Urothelium cell line (cell line): ENCODE measurements at regions not wholly inside any gene's neighbourhood (a gene's known extent, or its start where the extent isn't known, plus 50 kb on each side); places are given as distances from the start of the nearest gene placed in this dataset.
A peak's percentile ranks its signal among the peaks of the same experiment; 100 is the strongest.

Source experiments
- DNase-seq: peaks from one replicate; pipeline ENCODE4 v3.0.0; 2011; ENCODE audit warnings: low spot score, mixed read lengths
- FAIRE-seq: peaks from 2 replicates; lab custom pipeline; 2011; peaks lifted over from hg19 to GRCh38; lab: Jason Lieb, UNC

GRCh38 chr12:85568395-85569103, 267.7 kb downstream of the RASSF9 start:
- FAIRE-seq (no peak), DNase-seq (peak; percentile 18)

GRCh38 chr12:85569261-85569660, 266.9 kb downstream of the RASSF9 start:
- DNase-seq, result no peak
- no peak for FAIRE-seq

GRCh38 chr12:85572956-85573355, 263.3 kb downstream of the RASSF9 start:
- FAIRE-seq, result no peak
- DNase-seq, result no peak

GRCh38 chr12:85573635-85574214, 262.5 kb downstream of the RASSF9 start:
- no peak for FAIRE-seq
- no peak for DNase-seq

GRCh38 chr12:85574291-85574690, 261.9 kb downstream of the RASSF9 start:
- DNase-seq, result no peak
- FAIRE-seq, result no peak

- DNase-seq (peak; percentile 32), FAIRE-seq (no peak)
Observed at GRCh38 chr12:85575120-85576096, 260.8 kb downstream of the RASSF9 start.

- DNase-seq (no peak), FAIRE-seq (no peak)
Observed at GRCh38 chr12:85580562-85581168, 255.5 kb downstream of the RASSF9 start.

GRCh38 chr12:85587158-85587557, 249.1 kb downstream of the RASSF9 start:
- DNase-seq (no peak), FAIRE-seq (no peak)

GRCh38 chr12:85588221-85588620, 248.0 kb downstream of the RASSF9 start:
- DNase-seq (no peak), FAIRE-seq (no peak)

- DNase-seq, result no peak
- no peak for FAIRE-seq
Observed at GRCh38 chr12:85600841-85601240, 235.4 kb downstream of the RASSF9 start.

- no peak for DNase-seq
- no peak for FAIRE-seq
Observed at GRCh38 chr12:85603556-85603955, 232.7 kb downstream of the RASSF9 start.

GRCh38 chr12:85606455-85606854, 229.8 kb downstream of the RASSF9 start:
- DNase-seq, result no peak
- FAIRE-seq, result no peak

- no peak for FAIRE-seq
Observed at GRCh38 chr12:85609778-85610177, 226.4 kb downstream of the RASSF9 start.

GRCh38 chr12:85610194-85610593, 226.0 kb downstream of the RASSF9 start:
- DNase-seq, result no peak
- FAIRE-seq, result no peak

More at GRCh38 chr12:85609778-85610177, 226.4 kb downstream of the RASSF9 start:
- DNase-seq, result no peak

- no peak for FAIRE-seq
Observed at GRCh38 chr12:85616201-85616600, 220.0 kb downstream of the RASSF9 start.

GRCh38 chr12:85617307-85618091, 218.7 kb downstream of the RASSF9 start:
- no peak for FAIRE-seq
- no peak for DNase-seq

More at GRCh38 chr12:85616201-85616600, 220.0 kb downstream of the RASSF9 start:
- DNase-seq, result no peak

GRCh38 chr12:85621041-85621440, 215.2 kb downstream of the RASSF9 start:
- FAIRE-seq (no peak), DNase-seq (no peak)

- FAIRE-seq (no peak), DNase-seq (no peak)
Observed at GRCh38 chr12:85623763-85624162, 212.4 kb downstream of the RASSF9 start.

GRCh38 chr12:85625467-85625866, 210.7 kb downstream of the RASSF9 start:
- no peak for FAIRE-seq
- no peak for DNase-seq
